Activated CD8-positive, alpha-beta T cell treated with anti-CD3 and anti-CD28 coated beads for 36 hours (primary cell): ENCODE measurements at regions not wholly inside any gene's neighbourhood (a gene's known extent, or its start where the extent isn't known, plus 50 kb on each side); places are given as distances from the start of the nearest gene placed in this dataset.
"Not testable (repeated sequence)": the region's sequence is repeated elsewhere in the genome, so short reads cannot be mapped to it uniquely, and the experiment has no call there.

Source experiments
- ATAC-seq: fragments of 200-7000 bp; cut with Tn5 transposase; one replicate; pipeline ENCODE4 v1.10.0; 2021; ENCODE audit warnings: mild to moderate bottlenecking, moderate library complexity
- CTCF ChIA-PET: fragments of 350-600 bp; sonication (Branson Sonifier 250); formaldehyde crosslinking; loops from one replicate; lab custom pipeline; 2021; ENCODE audit warnings: antibody characterized with exemption; lab: Charles Lee
- POLR2A ChIA-PET: fragments of 350-600 bp; sonication (Branson Sonifier 250); formaldehyde crosslinking; loops from one replicate; lab custom pipeline; 2021; ENCODE audit warnings: antibody characterized with exemption; lab: Charles Lee
- DNase-seq: peaks from one replicate; pipeline ENCODE4 v3.0.0-alpha.2; 2020
- H3K27ac Mint-ChIP-seq: one replicate; pipeline ENCODE4 v1.8.0; 2021; ENCODE audit warnings: mild to moderate bottlenecking, mixed read lengths
- H3K27me3 Mint-ChIP-seq: one replicate; pipeline ENCODE4 v1.8.0; 2021; ENCODE audit warnings: mixed read lengths
- H3K36me3 Mint-ChIP-seq: one replicate; pipeline ENCODE4 v1.8.0; 2021; ENCODE audit warnings: low read depth, mixed read lengths
- H3K4me1 Mint-ChIP-seq: one replicate; pipeline ENCODE4 v1.8.0; 2021; ENCODE audit warnings: low read depth, mixed read lengths
- H3K4me3 Mint-ChIP-seq: one replicate; pipeline ENCODE4 v1.8.0; 2021; ENCODE audit warnings: mild to moderate bottlenecking, moderate library complexity, mixed read lengths
- H3K9me3 Mint-ChIP-seq: one replicate; pipeline ENCODE4 v1.8.0; 2021; ENCODE audit warnings: mixed read lengths
- CTCF ChIP-seq: fragments of 200-600 bp; IDR thresholded peaks from one replicate; pipeline ENCODE4 v1.8.0; 2022; ENCODE audit warnings: antibody characterized with exemption, mild to moderate bottlenecking
- intact Hi-C: fragments of 100-400 bp; cut with micrococcal nuclease; formaldehyde crosslinking; loops from one replicate; pipeline ENCODE4 v1.10.0; 2022

- Mint-ChIP-seq H3K27ac (no peak overlapping the region), H3K4me3 (no peak overlapping the region), H3K9me3 (peaks cover 1% of the 10 kb centered on the region), H3K4me1 (peaks cover 6% of the 10 kb centered on the region), H3K27me3 (no peaks in the 10 kb centered on the region), H3K36me3 (no peaks in the 10 kb centered on the region)
- CTCF ChIA-PET: no interaction called here
- POLR2A ChIA-PET: interaction anchor here (0.7 kb wide), 1 partner anchor 488 kb away, joined by 3 read pairs; no protein-coding TSS in a partner anchor
- ATAC-seq (no peak), DNase-seq (no peak)
- TF ChIP-seq CTCF: no peak
- intact Hi-C loops: no loop called here
Observed at GRCh38 chr10:31239961-31240360, 79.1 kb upstream of the ZEB1 start.

- no peaks in the 10 kb centered on the region for H3K27me3 Mint-ChIP-seq
- ChIA-PET POLR2A (no interaction called here), CTCF (no interaction called here)
- H3K36me3 Mint-ChIP-seq: no peaks in the 10 kb centered on the region
- intact Hi-C loops: no loop called here
- H3K4me3 Mint-ChIP-seq: no peak overlapping the region
- ATAC-seq: peak; percentile 89
- no peak overlapping the region for H3K27ac Mint-ChIP-seq
- peak; percentile 75 for DNase-seq
- no peaks in the 10 kb centered on the region for H3K9me3 Mint-ChIP-seq
- H3K4me1 Mint-ChIP-seq: peaks cover 6% of the 10 kb centered on the region
- TF ChIP-seq CTCF: no peak
Observed at GRCh38 chr10:31242902-31243301, 76.1 kb upstream of the ZEB1 start.

GRCh38 chr10:31251118-31251517 lies 67.9 kb upstream of the ZEB1 start:
- H3K27ac Mint-ChIP-seq, H3K4me3 Mint-ChIP-seq, H3K27me3 Mint-ChIP-seq, H3K36me3 Mint-ChIP-seq, H3K4me1 Mint-ChIP-seq, POLR2A ChIA-PET, ATAC-seq, DNase-seq, CTCF ChIA-PET, H3K9me3 Mint-ChIP-seq, intact Hi-C loops: not testable (repeated sequence)

- no peaks in the 10 kb centered on the region for H3K36me3 Mint-ChIP-seq
- TF ChIP-seq CTCF: no peak
- CTCF ChIA-PET: interaction anchor here (0.8 kb wide), 1 partner anchor 62 kb away, joined by 3 read pairs; no protein-coding TSS in a partner anchor
- DNase-seq (no peak), ATAC-seq (no peak)
- no peaks in the 10 kb centered on the region for H3K27me3 Mint-ChIP-seq
- intact Hi-C loops: no loop called here
- H3K9me3 Mint-ChIP-seq: no peaks in the 10 kb centered on the region
- H3K4me1 Mint-ChIP-seq: no peaks in the 10 kb centered on the region
- POLR2A ChIA-PET: no interaction called here
- H3K27ac Mint-ChIP-seq: no peak overlapping the region
- H3K4me3 Mint-ChIP-seq: no peak overlapping the region
Observed at GRCh38 chr10:31253237-31253636, 65.8 kb upstream of the ZEB1 start.

- no peak overlapping the region for H3K4me3 Mint-ChIP-seq
- H3K4me1 Mint-ChIP-seq: no peaks in the 10 kb centered on the region
- CTCF ChIA-PET: no interaction called here
- no peaks in the 10 kb centered on the region for H3K9me3 Mint-ChIP-seq
- H3K36me3 Mint-ChIP-seq: no peaks in the 10 kb centered on the region
- intact Hi-C loops: no loop called here
- POLR2A ChIA-PET: no interaction called here
- no peak for TF ChIP-seq CTCF
- no peak for DNase-seq
- H3K27ac Mint-ChIP-seq: no peak overlapping the region
- ATAC-seq: no peak
- peaks cover 3% of the 10 kb centered on the region for H3K27me3 Mint-ChIP-seq
Observed at GRCh38 chr10:31261511-31262311, 57.3 kb upstream of the ZEB1 start.
